ENCODE measurements at regions not wholly inside any gene's neighbourhood (a gene's known extent, or its start where the extent isn't known, plus 50 kb on each side); places are given as distances from the start of the nearest gene placed in this dataset.

GRCh38 chr4:125522992-125523391 is 208.2 kb downstream of the FAT4 start:
- Histone ChIP-seq H3K4me3 (ENCODE audit: low read length in 3 of 3) (no peak overlapping the region), H3K27ac (ENCODE audit: low read depth in 2 of 2, low read length in 2 of 2) (no peak overlapping the region), H3K9ac (ENCODE audit: low read length in 3 of 3) (no peak overlapping the region), H3K36me3 (ENCODE audit: control insufficient read depth in 2 of 3, insufficient read depth in 3 of 3, low read length in 3 of 3) (no peaks in the 10 kb centered on the region), H3K9me3 (ENCODE audit: control insufficient read depth in 2 of 3, insufficient read depth in 1 of 3, low read length in 3 of 3) (no peaks in the 10 kb centered on the region), H3K27me3 (ENCODE audit: control insufficient read depth, insufficient read depth, low read length) (no peaks in the 10 kb centered on the region), H3K4me1 (ENCODE audit: control insufficient read depth in 2 of 3, insufficient read depth in 2 of 3, low read depth in 1 of 3, low read length in 3 of 3) (peaks cover 0 to 8% (median 0%) of the 10 kb centered on the region in 3 donors)
- intact Hi-C loops (cut with DNase I), result no loop called here
- DNase-seq, result no peak
- TF ChIP-seq CTCF (IDR thresholded peaks at IDR 0.05; ENCODE audit: borderline replicate concordance, extremely low read depth, insufficient read depth), result no peak
- no peak for FAIRE-seq

GRCh38 chr4:125526420-125526819 is 211.7 kb downstream of the FAT4 start:
- H3K27me3 ChIP-seq (ENCODE audit: control insufficient read depth, insufficient read depth, low read length), result no peaks in the 10 kb centered on the region
- no peak overlapping the region for H3K27ac ChIP-seq (ENCODE audit: low read depth in 2 of 2, low read length in 2 of 2)
- no peaks in the 10 kb centered on the region for H3K9me3 ChIP-seq (ENCODE audit: control insufficient read depth in 2 of 3, insufficient read depth in 1 of 3, low read length in 3 of 3)
- no peak for TF ChIP-seq CTCF (IDR thresholded peaks at IDR 0.05; ENCODE audit: borderline replicate concordance, extremely low read depth, insufficient read depth)
- peak; percentile 69 for FAIRE-seq
- no peak for DNase-seq
- no peaks in the 10 kb centered on the region for H3K36me3 ChIP-seq (ENCODE audit: control insufficient read depth in 2 of 3, insufficient read depth in 3 of 3, low read length in 3 of 3)
- H3K4me1 ChIP-seq (ENCODE audit: control insufficient read depth in 2 of 3, insufficient read depth in 2 of 3, low read depth in 1 of 3, low read length in 3 of 3), result no peaks in the 10 kb centered on the region
- intact Hi-C loops (cut with DNase I), result no loop called here
- H3K4me3 ChIP-seq (ENCODE audit: low read length in 3 of 3), result no peak overlapping the region
- H3K9ac ChIP-seq (ENCODE audit: low read length in 3 of 3), result no peak overlapping the region

GRCh38 chr4:125527681-125528080 is 212.9 kb downstream of the FAT4 start:
- no peaks in the 10 kb centered on the region for H3K36me3 ChIP-seq (ENCODE audit: control insufficient read depth in 2 of 3, insufficient read depth in 3 of 3, low read length in 3 of 3)
- H3K4me1 ChIP-seq (ENCODE audit: control insufficient read depth in 2 of 3, insufficient read depth in 2 of 3, low read depth in 1 of 3, low read length in 3 of 3), result no peaks in the 10 kb centered on the region
- H3K4me3 ChIP-seq (ENCODE audit: low read length in 3 of 3), result no peak overlapping the region
- no peak overlapping the region for H3K27ac ChIP-seq (ENCODE audit: low read depth in 2 of 2, low read length in 2 of 2)
- H3K9me3 ChIP-seq (ENCODE audit: control insufficient read depth in 2 of 3, insufficient read depth in 1 of 3, low read length in 3 of 3), result no peaks in the 10 kb centered on the region
- H3K27me3 ChIP-seq (ENCODE audit: control insufficient read depth, insufficient read depth, low read length), result no peaks in the 10 kb centered on the region
- no peak overlapping the region for H3K9ac ChIP-seq (ENCODE audit: low read length in 3 of 3)
- intact Hi-C loops (cut with DNase I), result no loop called here
- no peak for TF ChIP-seq CTCF (IDR thresholded peaks at IDR 0.05; ENCODE audit: borderline replicate concordance, extremely low read depth, insufficient read depth)
- DNase-seq (no peak), FAIRE-seq (no peak)

- Histone ChIP-seq H3K36me3 (ENCODE audit: control insufficient read depth in 2 of 3, insufficient read depth in 3 of 3, low read length in 3 of 3) (no peaks in the 10 kb centered on the region), H3K9me3 (ENCODE audit: control insufficient read depth in 2 of 3, insufficient read depth in 1 of 3, low read length in 3 of 3) (no peaks in the 10 kb centered on the region), H3K27ac (ENCODE audit: low read depth in 2 of 2, low read length in 2 of 2) (no peak overlapping the region), H3K27me3 (ENCODE audit: control insufficient read depth, insufficient read depth, low read length) (no peaks in the 10 kb centered on the region), H3K4me3 (ENCODE audit: low read length in 3 of 3) (no peak overlapping the region), H3K9ac (ENCODE audit: low read length in 3 of 3) (no peak overlapping the region), H3K4me1 (ENCODE audit: control insufficient read depth in 2 of 3, insufficient read depth in 2 of 3, low read depth in 1 of 3, low read length in 3 of 3) (no peaks in the 10 kb centered on the region)
- FAIRE-seq, result peak; percentile 21
- no peak for DNase-seq
- no peak for TF ChIP-seq CTCF (IDR thresholded peaks at IDR 0.05; ENCODE audit: borderline replicate concordance, extremely low read depth, insufficient read depth)
- intact Hi-C loops (cut with DNase I), result no loop called here
Measured at GRCh38 chr4:125529071-125529470, 214.3 kb downstream of the FAT4 start.

Measured in kidney (tissue), 13 donors.